Liver (tissue), 8 donors: ENCODE measurements at regions not wholly inside any gene's neighbourhood (a gene's known extent, or its start where the extent isn't known, plus 50 kb on each side); places are given as distances from the start of the nearest gene placed in this dataset.

Experiments used
- DNase-seq: peaks from one replicate; pipeline ENCODE4 v3.0.0-alpha.2; 2017; ENCODE audit warnings: low spot score
- H3K27ac ChIP-seq, 2 donors: one replicate each; pipeline ENCODE4 v1.7.0; 2013; ENCODE audit warnings: inconsistent platforms in 2 of 2, low read length in 2 of 2, control low read depth in 1 of 2, low read depth in 1 of 2, mild to moderate bottlenecking in 1 of 2
- H3K27me3 ChIP-seq, 4 donors: one replicate each; pipeline versions ENCODE4 v1.6.1 to v1.7.0; 2013; ENCODE audit warnings: low read length in 3 of 4, inconsistent platforms in 1 of 4, mild to moderate bottlenecking in 1 of 4, moderate library complexity in 1 of 4; ENCODE audit not compliant: control insufficient read depth in 4 of 4, insufficient read depth in 4 of 4
- H3K36me3 ChIP-seq, 4 donors: one replicate each; pipeline versions ENCODE4 v1.6.1 to v1.7.0; 2013; ENCODE audit warnings: low read length in 3 of 4, mild to moderate bottlenecking in 3 of 4, low read depth in 1 of 4, moderate library complexity in 1 of 4; ENCODE audit not compliant: control insufficient read depth in 4 of 4, insufficient read depth in 3 of 4
- H3K4me1 ChIP-seq, 4 donors: one replicate each; pipeline versions ENCODE4 v1.6.1 to v1.7.0; 2013; ENCODE audit warnings: low read length in 3 of 4, mild to moderate bottlenecking in 3 of 4, moderate library complexity in 1 of 4; ENCODE audit not compliant: control insufficient read depth in 4 of 4, insufficient read depth in 4 of 4
- H3K4me3 ChIP-seq, 3 donors: one replicate each; pipeline versions ENCODE4 v1.6.1 to v1.7.0; 2013; ENCODE audit warnings: low read length in 3 of 3, control low read depth in 1 of 3, low read depth in 1 of 3, mild to moderate bottlenecking in 1 of 3
- H3K9ac ChIP-seq, 2 donors: one replicate each; pipeline ENCODE4 v1.7.0; 2013; ENCODE audit warnings: low read length in 2 of 2, mild to moderate bottlenecking in 2 of 2, moderate library complexity in 2 of 2, control low read depth in 1 of 2, low read depth in 1 of 2
- H3K9me3 ChIP-seq, 4 donors: one replicate each; pipeline versions ENCODE4 v1.6.1 to v1.7.0; 2013; ENCODE audit warnings: low read length in 3 of 4; ENCODE audit not compliant: control insufficient read depth in 4 of 4
- EGR1 ChIP-seq, 2 donors: IDR thresholded peaks; 2 replicates each; pipeline ENCODE4 v1.6.1; 2016 to 2018; ENCODE audit warnings: antibody characterized with exemption in 2 of 2, low read depth in 2 of 2
- FOXA2 ChIP-seq: IDR thresholded peaks from 2 replicates; pipeline ENCODE4 v1.6.1; 2016; ENCODE audit warnings: antibody characterized with exemption
- GABPA ChIP-seq, 2 donors: IDR thresholded peaks in 1 of 2; conservative IDR thresholded peaks in 1 of 2; 2 replicates each; pipeline ENCODE4 v1.6.1; 2016; ENCODE audit warnings: antibody characterized with exemption in 2 of 2, mild to moderate bottlenecking in 1 of 2, moderate library complexity in 1 of 2
- HNF4A ChIP-seq, 2 donors: conservative IDR thresholded peaks; 2 replicates each; pipeline ENCODE4 v1.6.1; 2016; ENCODE audit warnings: antibody characterized with exemption in 2 of 2, mild to moderate bottlenecking in 2 of 2
- HNF4G ChIP-seq: IDR thresholded peaks from 2 replicates; pipeline ENCODE4 v1.6.1; 2016; ENCODE audit warnings: antibody characterized with exemption
- JUND ChIP-seq, 2 donors: IDR thresholded peaks; 2 replicates each; pipeline ENCODE4 v1.6.1; 2016; ENCODE audit warnings: antibody characterized with exemption in 2 of 2
- MAX ChIP-seq: IDR thresholded peaks from 2 replicates; pipeline ENCODE4 v1.6.1; 2016; ENCODE audit warnings: antibody characterized with exemption
- NR2F2 ChIP-seq: IDR thresholded peaks from 2 replicates; pipeline ENCODE4 v1.6.1; 2016; ENCODE audit warnings: antibody characterized with exemption
- RAD21 ChIP-seq, 2 donors: IDR thresholded peaks; 2 replicates each; pipeline ENCODE4 v1.6.1; 2016; ENCODE audit warnings: antibody characterized with exemption in 2 of 2, mild to moderate bottlenecking in 2 of 2
- RXRA ChIP-seq, 2 donors: IDR thresholded peaks; 2 replicates each; pipeline ENCODE4 v1.6.1; 2017 to 2018; ENCODE audit warnings: antibody characterized with exemption in 2 of 2, mild to moderate bottlenecking in 1 of 2
- SP1 ChIP-seq: IDR thresholded peaks from 2 replicates; pipeline ENCODE4 v1.6.1; 2018; ENCODE audit warnings: antibody characterized with exemption, mild to moderate bottlenecking
- YY1 ChIP-seq: IDR thresholded peaks from 2 replicates; pipeline ENCODE4 v1.6.1; 2016; ENCODE audit warnings: antibody characterized with exemption, mild to moderate bottlenecking
- ZBTB33 ChIP-seq: IDR thresholded peaks from 2 replicates; pipeline ENCODE4 v1.6.1; 2016; ENCODE audit warnings: antibody characterized with exemption
- WGBS: extraction: QIAGEN DNeasy Blood & Tissue Kit; methylation state at CpG from one replicate; pipeline ENCODE4 v1.1.7; 2013; 5-methylcytosine and 5-hydroxymethylcytosine counted together
- TF ChIP-seq, protein P1 (sequence below): fragments of 150-350 bp; IDR thresholded peaks from 2 replicates; pipeline ENCODE4 v1.5.1; 2017; ENCODE audit warnings: improper control_type of control experiment, low read depth, low read length; ENCODE audit not compliant: missing input control
- TF ChIP-seq, protein P2 (sequence below): IDR thresholded peaks from 2 replicates; pipeline ENCODE4 v1.6.1; 2016; ENCODE audit warnings: antibody characterized with exemption, mild to moderate bottlenecking
- donor health status: healthy.
- donor health status: healthy.
- donor health status: healthy.
- donor health status: healthy.
- donor health status: healthy.

DNA sequence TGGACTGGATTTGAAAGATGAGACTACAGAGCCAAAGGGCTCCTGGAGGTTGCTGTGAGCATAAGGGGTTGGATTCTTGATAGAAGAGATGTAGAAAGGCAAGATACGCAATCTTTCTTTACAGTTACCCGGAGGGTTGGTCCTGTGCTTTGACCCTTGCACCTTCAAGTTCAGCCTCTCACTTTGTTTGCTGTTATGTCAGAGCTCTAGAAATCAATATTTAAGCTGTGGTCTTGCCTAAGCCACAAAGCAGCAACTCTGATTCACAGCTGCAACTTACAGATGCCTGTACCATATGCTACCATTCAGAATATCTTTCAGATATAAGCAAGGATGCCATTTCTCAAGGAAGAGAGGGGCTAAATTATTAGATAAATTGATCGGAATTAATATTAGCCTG, 943.1 kb upstream of the LRRTM1 start:
- peak; percentile 14 for TF ChIP-seq ZBTB33
- TF ChIP-seq SP1: peak; percentile 47
- peak in 1 of 2 donors; percentile 27 for TF ChIP-seq RAD21 (IDR thresholded peaks at IDR 0.05)
- TF ChIP-seq JUND (IDR thresholded peaks at IDR 0.05): peak; percentile 42 to 43
- peak; percentile 26 for TF ChIP-seq FOXA2
- peak; percentile 56 to 70 for TF ChIP-seq RXRA (IDR thresholded peaks at IDR 0.05)
- TF ChIP-seq, protein P1, sequence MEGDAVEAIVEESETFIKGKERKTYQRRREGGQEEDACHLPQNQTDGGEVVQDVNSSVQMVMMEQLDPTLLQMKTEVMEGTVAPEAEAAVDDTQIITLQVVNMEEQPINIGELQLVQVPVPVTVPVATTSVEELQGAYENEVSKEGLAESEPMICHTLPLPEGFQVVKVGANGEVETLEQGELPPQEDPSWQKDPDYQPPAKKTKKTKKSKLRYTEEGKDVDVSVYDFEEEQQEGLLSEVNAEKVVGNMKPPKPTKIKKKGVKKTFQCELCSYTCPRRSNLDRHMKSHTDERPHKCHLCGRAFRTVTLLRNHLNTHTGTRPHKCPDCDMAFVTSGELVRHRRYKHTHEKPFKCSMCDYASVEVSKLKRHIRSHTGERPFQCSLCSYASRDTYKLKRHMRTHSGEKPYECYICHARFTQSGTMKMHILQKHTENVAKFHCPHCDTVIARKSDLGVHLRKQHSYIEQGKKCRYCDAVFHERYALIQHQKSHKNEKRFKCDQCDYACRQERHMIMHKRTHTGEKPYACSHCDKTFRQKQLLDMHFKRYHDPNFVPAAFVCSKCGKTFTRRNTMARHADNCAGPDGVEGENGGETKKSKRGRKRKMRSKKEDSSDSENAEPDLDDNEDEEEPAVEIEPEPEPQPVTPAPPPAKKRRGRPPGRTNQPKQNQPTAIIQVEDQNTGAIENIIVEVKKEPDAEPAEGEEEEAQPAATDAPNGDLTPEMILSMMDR: no peak
- TF ChIP-seq, protein P2, sequence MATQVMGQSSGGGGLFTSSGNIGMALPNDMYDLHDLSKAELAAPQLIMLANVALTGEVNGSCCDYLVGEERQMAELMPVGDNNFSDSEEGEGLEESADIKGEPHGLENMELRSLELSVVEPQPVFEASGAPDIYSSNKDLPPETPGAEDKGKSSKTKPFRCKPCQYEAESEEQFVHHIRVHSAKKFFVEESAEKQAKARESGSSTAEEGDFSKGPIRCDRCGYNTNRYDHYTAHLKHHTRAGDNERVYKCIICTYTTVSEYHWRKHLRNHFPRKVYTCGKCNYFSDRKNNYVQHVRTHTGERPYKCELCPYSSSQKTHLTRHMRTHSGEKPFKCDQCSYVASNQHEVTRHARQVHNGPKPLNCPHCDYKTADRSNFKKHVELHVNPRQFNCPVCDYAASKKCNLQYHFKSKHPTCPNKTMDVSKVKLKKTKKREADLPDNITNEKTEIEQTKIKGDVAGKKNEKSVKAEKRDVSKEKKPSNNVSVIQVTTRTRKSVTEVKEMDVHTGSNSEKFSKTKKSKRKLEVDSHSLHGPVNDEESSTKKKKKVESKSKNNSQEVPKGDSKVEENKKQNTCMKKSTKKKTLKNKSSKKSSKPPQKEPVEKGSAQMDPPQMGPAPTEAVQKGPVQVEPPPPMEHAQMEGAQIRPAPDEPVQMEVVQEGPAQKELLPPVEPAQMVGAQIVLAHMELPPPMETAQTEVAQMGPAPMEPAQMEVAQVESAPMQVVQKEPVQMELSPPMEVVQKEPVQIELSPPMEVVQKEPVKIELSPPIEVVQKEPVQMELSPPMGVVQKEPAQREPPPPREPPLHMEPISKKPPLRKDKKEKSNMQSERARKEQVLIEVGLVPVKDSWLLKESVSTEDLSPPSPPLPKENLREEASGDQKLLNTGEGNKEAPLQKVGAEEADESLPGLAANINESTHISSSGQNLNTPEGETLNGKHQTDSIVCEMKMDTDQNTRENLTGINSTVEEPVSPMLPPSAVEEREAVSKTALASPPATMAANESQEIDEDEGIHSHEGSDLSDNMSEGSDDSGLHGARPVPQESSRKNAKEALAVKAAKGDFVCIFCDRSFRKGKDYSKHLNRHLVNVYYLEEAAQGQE: no peak
- no peak for TF ChIP-seq EGR1 (IDR thresholded peaks at IDR 0.05; ENCODE audit: low read depth in 2 of 2)
- peak; percentile 13 for TF ChIP-seq MAX
- peak; percentile 66 for TF ChIP-seq HNF4G
- peak; percentile 85 to 88 for TF ChIP-seq HNF4A (conservative IDR thresholded peaks at IDR 0.05)
- TF ChIP-seq YY1: peak; percentile 50
- no peak for DNase-seq
- peaks cover 1 to 9% (median 7%) of the 10 kb centered on the region in 4 donors for H3K4me1 ChIP-seq
- no peak overlapping the region for H3K4me3 ChIP-seq
- 37% methylated on average over 3 of the region's 3 CpGs for WGBS
- no peak overlapping the region for H3K9ac ChIP-seq
- no peaks in the 10 kb centered on the region for H3K27me3 ChIP-seq
- no peaks in the 10 kb centered on the region for H3K36me3 ChIP-seq
- no peaks in the 10 kb centered on the region for H3K9me3 ChIP-seq
- H3K27ac ChIP-seq: no peak overlapping the region

DNA sequence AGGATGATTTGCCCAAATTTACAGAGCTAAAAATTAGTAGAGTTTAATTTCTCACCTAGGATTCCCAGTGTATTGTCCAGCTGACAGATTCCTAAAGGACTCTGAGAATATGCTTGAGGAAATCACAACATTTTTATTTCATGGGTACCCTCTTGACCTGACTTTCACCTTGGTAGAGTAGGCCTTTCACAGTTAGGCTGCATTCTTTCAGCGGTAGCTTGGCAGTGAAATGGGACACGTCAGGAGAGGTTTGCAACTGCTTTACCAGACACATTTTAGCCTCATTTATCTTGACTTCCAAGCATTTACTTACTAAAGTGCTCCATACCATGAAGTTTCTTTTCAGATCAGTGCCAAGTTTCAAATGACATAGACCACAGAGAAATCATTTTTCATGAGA, 937.9 kb upstream of the LRRTM1 start:
- H3K27ac ChIP-seq: no peak overlapping the region
- 84% methylated on average over 2 of the region's 2 CpGs for WGBS
- peaks cover 0 to 3% (median 2%) of the 10 kb centered on the region in 4 donors for H3K4me1 ChIP-seq
- no peaks in the 10 kb centered on the region for H3K27me3 ChIP-seq
- no peak overlapping the region for H3K9ac ChIP-seq
- no peaks in the 10 kb centered on the region for H3K36me3 ChIP-seq
- no peak overlapping the region for H3K4me3 ChIP-seq
- DNase-seq: no peak
- TF ChIP-seq GABPA (IDR thresholded peaks at IDR 0.05 in 1 of 2, conservative IDR thresholded peaks at IDR 0.05 in 1 of 2) (no peak), NR2F2 (no peak), JUND (IDR thresholded peaks at IDR 0.05) (no peak), RAD21 (IDR thresholded peaks at IDR 0.05) (no peak), FOXA2 (no peak), RXRA (IDR thresholded peaks at IDR 0.05) (no peak)
- no peaks in the 10 kb centered on the region for H3K9me3 ChIP-seq
